ENCODE measurements at regions not wholly inside any gene's neighbourhood (a gene's known extent, or its start where the extent isn't known, plus 50 kb on each side); places are given as distances from the start of the nearest gene placed in this dataset.

DNA sequence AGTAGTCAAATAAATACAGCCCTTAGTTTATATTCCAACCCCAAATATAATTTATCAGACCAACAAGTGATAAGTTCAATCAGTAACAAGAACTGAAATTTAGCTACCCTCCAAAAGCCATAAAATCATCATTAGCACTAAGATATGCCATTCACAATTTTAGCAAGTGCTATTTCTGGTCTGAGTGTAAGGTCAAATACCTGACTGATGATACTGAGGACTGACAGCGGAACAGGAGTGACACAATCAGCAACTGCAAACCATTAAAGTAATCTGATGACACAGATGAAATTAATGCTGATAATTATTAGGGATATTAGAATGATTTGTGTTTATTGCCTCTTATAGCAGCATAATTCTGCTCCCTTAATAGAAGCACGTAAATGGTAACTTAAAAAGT, 152.7 kb upstream of the SPHKAP start:
- H3K4me1 ChIP-seq (ENCODE audit: control insufficient read depth in 4 of 4, insufficient read depth in 4 of 4, low read length in 3 of 4), result no peaks in the 10 kb centered on the region
- H3K4me3 ChIP-seq (ENCODE audit: low read depth in 1 of 3, low read length in 3 of 3), result no peak overlapping the region
- TF ChIP-seq JUND (IDR thresholded peaks at IDR 0.05), result no peak
- TF ChIP-seq GABPA (IDR thresholded peaks at IDR 0.05 in 1 of 2, conservative IDR thresholded peaks at IDR 0.05 in 1 of 2), result no peak
- TF ChIP-seq EGR1 (IDR thresholded peaks at IDR 0.05; ENCODE audit: low read depth in 2 of 2), result no peak
- no peak for TF ChIP-seq FOXA2 (IDR thresholded peaks at IDR 0.05)
- no peak for DNase-seq (ENCODE audit: low spot score)
- no peaks in the 10 kb centered on the region for H3K36me3 ChIP-seq (ENCODE audit: control insufficient read depth in 4 of 4, insufficient read depth in 3 of 4, low read depth in 1 of 4, low read length in 3 of 4)
- H3K27me3 ChIP-seq (ENCODE audit: control insufficient read depth in 4 of 4, insufficient read depth in 4 of 4, low read length in 3 of 4), result peaks cover 0 to 6% (median 0%) of the 10 kb centered on the region in 4 donors
- H3K9me3 ChIP-seq (ENCODE audit: control insufficient read depth in 4 of 4, low read length in 3 of 4), result peaks cover 0 to 2% (median under 1%) of the 10 kb centered on the region in 4 donors
- H3K27ac ChIP-seq (ENCODE audit: low read depth in 1 of 2, low read length in 2 of 2), result no peak overlapping the region
- H3K9ac ChIP-seq (ENCODE audit: low read depth in 1 of 2, low read length in 2 of 2), result no peak overlapping the region
- WGBS, result 66% methylated on average over 2 of the region's 2 CpGs

DNA sequence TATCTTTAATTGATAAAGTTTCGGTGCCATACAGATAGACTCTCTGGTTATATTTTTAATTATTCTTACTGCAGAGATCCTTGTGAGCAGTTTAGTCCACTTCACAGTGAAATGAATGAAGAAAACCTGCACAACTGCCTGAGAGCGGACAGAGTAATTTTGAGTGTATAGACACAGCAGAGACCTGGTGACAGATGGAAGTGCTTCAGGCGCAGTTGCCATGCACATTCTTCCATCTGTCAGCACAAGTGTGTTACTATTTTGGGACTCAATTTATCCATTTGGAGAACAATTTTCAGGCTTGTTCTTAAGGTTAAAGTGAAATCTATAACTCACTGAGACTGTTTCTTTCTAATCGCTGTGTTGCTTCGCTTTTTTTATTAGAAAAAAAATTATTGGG, 147.8 kb upstream of the SPHKAP start:
- TF ChIP-seq GABPA (IDR thresholded peaks at IDR 0.05 in 1 of 2, conservative IDR thresholded peaks at IDR 0.05 in 1 of 2) (no peak), HNF4A (conservative IDR thresholded peaks at IDR 0.05) (no peak), TAF1 (conservative IDR thresholded peaks at IDR 0.05) (no peak), NR2F2 (IDR thresholded peaks at IDR 0.05) (no peak), EGR1 (IDR thresholded peaks at IDR 0.05; ENCODE audit: low read depth in 2 of 2) (no peak), RAD21 (IDR thresholded peaks at IDR 0.05) (no peak), FOXA1 (IDR thresholded peaks at IDR 0.05) (no peak), HNF4G (IDR thresholded peaks at IDR 0.05) (no peak), RXRA (IDR thresholded peaks at IDR 0.05) (no peak), YY1 (IDR thresholded peaks at IDR 0.05) (no peak)
- TF ChIP-seq, protein P1, sequence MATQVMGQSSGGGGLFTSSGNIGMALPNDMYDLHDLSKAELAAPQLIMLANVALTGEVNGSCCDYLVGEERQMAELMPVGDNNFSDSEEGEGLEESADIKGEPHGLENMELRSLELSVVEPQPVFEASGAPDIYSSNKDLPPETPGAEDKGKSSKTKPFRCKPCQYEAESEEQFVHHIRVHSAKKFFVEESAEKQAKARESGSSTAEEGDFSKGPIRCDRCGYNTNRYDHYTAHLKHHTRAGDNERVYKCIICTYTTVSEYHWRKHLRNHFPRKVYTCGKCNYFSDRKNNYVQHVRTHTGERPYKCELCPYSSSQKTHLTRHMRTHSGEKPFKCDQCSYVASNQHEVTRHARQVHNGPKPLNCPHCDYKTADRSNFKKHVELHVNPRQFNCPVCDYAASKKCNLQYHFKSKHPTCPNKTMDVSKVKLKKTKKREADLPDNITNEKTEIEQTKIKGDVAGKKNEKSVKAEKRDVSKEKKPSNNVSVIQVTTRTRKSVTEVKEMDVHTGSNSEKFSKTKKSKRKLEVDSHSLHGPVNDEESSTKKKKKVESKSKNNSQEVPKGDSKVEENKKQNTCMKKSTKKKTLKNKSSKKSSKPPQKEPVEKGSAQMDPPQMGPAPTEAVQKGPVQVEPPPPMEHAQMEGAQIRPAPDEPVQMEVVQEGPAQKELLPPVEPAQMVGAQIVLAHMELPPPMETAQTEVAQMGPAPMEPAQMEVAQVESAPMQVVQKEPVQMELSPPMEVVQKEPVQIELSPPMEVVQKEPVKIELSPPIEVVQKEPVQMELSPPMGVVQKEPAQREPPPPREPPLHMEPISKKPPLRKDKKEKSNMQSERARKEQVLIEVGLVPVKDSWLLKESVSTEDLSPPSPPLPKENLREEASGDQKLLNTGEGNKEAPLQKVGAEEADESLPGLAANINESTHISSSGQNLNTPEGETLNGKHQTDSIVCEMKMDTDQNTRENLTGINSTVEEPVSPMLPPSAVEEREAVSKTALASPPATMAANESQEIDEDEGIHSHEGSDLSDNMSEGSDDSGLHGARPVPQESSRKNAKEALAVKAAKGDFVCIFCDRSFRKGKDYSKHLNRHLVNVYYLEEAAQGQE (IDR thresholded peaks at IDR 0.05), result no peak
- TF ChIP-seq, protein P2, sequence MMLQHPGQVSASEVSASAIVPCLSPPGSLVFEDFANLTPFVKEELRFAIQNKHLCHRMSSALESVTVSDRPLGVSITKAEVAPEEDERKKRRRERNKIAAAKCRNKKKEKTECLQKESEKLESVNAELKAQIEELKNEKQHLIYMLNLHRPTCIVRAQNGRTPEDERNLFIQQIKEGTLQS (IDR thresholded peaks at IDR 0.05), result no peak
- TF ChIP-seq, protein P3, sequence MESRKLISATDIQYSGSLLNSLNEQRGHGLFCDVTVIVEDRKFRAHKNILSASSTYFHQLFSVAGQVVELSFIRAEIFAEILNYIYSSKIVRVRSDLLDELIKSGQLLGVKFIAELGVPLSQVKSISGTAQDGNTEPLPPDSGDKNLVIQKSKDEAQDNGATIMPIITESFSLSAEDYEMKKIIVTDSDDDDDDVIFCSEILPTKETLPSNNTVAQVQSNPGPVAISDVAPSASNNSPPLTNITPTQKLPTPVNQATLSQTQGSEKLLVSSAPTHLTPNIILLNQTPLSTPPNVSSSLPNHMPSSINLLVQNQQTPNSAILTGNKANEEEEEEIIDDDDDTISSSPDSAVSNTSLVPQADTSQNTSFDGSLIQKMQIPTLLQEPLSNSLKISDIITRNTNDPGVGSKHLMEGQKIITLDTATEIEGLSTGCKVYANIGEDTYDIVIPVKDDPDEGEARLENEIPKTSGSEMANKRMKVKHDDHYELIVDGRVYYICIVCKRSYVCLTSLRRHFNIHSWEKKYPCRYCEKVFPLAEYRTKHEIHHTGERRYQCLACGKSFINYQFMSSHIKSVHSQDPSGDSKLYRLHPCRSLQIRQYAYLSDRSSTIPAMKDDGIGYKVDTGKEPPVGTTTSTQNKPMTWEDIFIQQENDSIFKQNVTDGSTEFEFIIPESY (IDR thresholded peaks at IDR 0.05), result no peak
- Histone ChIP-seq H3K36me3 (ENCODE audit: control insufficient read depth in 4 of 4, insufficient read depth in 3 of 4, low read depth in 1 of 4, low read length in 3 of 4) (no peaks in the 10 kb centered on the region), H3K27ac (ENCODE audit: low read depth in 1 of 2, low read length in 2 of 2) (no peak overlapping the region), H3K4me1 (ENCODE audit: control insufficient read depth in 4 of 4, insufficient read depth in 4 of 4, low read length in 3 of 4) (no peaks in the 10 kb centered on the region), H3K27me3 (ENCODE audit: control insufficient read depth in 4 of 4, insufficient read depth in 4 of 4, low read length in 3 of 4) (peaks cover 0 to 2% (median 0%) of the 10 kb centered on the region in 4 donors), H3K9me3 (ENCODE audit: control insufficient read depth in 4 of 4, low read length in 3 of 4) (peaks cover 1 to 9% (median 4%) of the 10 kb centered on the region in 4 donors), H3K4me3 (ENCODE audit: low read depth in 1 of 3, low read length in 3 of 3) (no peak overlapping the region), H3K9ac (ENCODE audit: low read depth in 1 of 2, low read length in 2 of 2) (no peak overlapping the region)
- WGBS, result 91% methylated on average over 5 of the region's 5 CpGs
- no peak for DNase-seq (ENCODE audit: low spot score)

Data from liver (tissue), 7 donors.